GM04504 (cell line): ENCODE measurements at regions not wholly inside any gene's neighbourhood (a gene's known extent, or its start where the extent isn't known, plus 50 kb on each side); places are given as distances from the start of the nearest gene placed in this dataset.
"Not testable (repeated sequence)": the region's sequence is repeated elsewhere in the genome, so short reads cannot be mapped to it uniquely, and the experiment has no call there.

Source experiments
- DNase-seq: peaks from one replicate; pipeline ENCODE4 v3.0.0-alpha.2; 2012; ENCODE audit warnings: low read depth

- no peak for DNase-seq
Measured at GRCh38 chr4:12697970-12698369, 786.2 kb downstream of the RAB28 start.

DNA sequence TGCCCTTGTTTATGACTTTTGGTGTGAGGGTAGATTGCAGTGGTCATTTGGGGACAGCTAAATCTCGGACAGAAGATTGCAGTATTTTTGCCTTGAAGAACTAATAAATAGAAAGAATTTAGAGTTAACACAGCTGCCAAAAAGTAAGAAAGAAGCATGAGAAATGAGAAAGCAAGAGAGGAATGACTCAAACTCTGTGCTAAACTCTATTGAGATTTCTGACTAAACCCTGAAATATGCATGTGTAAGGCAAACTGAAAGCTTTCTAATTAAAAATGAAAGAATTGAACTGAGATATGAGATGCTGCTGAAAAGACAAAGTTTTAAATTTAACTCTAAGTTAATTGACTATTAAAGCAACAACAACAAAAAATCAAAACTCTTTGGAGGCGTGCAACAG, 791.3 kb downstream of the RAB28 start:
- DNase-seq, result no peak

DNA sequence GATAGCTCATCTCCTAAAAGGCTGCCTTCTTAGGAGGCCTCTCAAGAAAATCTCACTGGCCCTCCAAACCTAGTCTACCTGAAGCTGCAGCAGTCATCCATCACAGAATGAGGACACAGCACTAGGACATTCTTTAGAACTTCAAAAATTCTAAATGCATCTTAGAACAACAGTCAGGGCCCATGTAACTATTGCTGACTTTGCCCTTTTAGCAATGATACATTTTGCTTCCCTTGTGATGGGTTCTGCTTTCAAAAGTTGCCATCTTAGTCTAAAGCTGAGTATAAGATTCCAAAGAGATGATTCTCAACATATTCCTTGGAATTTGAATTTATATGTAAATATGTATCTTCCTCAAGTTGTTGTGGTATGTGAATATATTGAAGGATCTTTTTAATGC, 793.0 kb downstream of the RAB28 start:
- DNase-seq, result no peak

- no peak for DNase-seq
Measured at GRCh38 chr4:12689457-12689856, 794.7 kb downstream of the RAB28 start.

GRCh38 chr4:12679217-12679616, 804.9 kb downstream of the RAB28 start:
- DNase-seq, result no peak

- DNase-seq, result no peak
Measured at GRCh38 chr4:12674184-12674583, 810.0 kb downstream of the RAB28 start.

GRCh38 chr4:12672303-12672702, 811.8 kb downstream of the RAB28 start:
- no peak for DNase-seq

DNA sequence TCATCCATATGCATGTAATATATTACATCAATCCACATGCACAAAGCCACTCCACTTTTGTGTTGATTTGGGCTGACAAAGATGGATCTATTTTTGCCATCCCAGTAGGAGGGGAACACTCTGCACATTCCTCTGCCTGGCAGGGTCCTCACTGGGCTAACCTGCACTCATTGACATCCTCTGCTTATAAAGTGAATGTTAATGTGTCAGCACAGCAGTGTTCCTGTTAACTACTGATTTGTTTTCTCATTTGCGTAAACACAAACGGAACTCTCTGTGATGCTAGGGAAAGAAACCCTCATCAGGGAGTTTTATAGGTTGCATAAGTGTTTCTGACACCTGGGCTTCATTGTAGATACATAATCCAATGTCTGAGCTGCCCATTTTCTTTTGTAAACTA, 826.0 kb downstream of the RAB28 start:
- DNase-seq, result no peak

GRCh38 chr4:12651876-12652275, 832.3 kb downstream of the RAB28 start:
- DNase-seq, result no peak

DNA sequence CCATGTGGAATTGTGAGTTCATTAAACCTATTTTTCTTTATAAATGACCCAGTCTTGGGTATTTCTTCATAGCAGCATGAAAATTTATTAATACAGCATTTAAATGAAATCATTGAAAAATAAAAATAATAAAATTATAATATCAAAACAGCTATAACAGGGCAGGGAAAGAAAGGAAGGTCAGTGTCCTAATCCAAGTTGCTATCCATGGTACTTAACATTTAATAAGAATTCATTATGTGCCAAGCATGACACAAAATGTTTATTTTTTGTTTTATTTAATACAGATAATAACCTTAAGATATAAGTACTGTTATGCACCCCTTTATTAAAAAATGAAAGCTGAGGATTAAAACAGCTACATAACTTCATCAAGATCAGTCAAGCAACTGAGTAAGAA, 838.4 kb downstream of the RAB28 start:
- no peak for DNase-seq

DNA sequence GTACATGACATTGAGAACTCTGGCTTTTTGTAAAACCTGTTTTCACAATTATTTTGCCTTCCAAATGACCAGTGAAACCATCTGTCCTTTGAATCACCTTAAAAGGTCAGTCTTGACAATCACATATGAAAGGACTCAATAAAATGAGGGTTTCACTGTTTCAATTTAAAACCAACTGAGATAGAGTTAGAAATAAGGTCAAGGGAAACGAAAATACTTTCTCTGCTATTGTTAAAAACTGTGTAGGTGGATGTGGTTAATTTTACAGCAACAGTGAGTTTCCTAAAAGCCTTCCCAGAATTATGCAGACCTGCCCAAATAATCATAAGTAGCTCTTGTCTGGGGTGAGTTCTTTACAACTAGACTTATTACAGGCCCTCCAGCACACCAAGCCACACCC, 839.9 kb downstream of the RAB28 start:
- DNase-seq, result no peak

GRCh38 chr4:12636191-12636590, 847.9 kb downstream of the RAB28 start:
- no peak for DNase-seq

- DNase-seq, result no peak
Measured at GRCh38 chr4:12635629-12636028, 848.5 kb downstream of the RAB28 start.

GRCh38 chr4:12633053-12633651, 851.0 kb downstream of the RAB28 start:
- peak; percentile 20 for DNase-seq

- DNase-seq, result no peak
Measured at GRCh38 chr4:12615822-12616221, 868.3 kb downstream of the RAB28 start.

GRCh38 chr4:12612876-12613275, 871.3 kb downstream of the RAB28 start:
- DNase-seq, result no peak

GRCh38 chr4:12609212-12609875, 874.8 kb downstream of the RAB28 start:
- DNase-seq, result not testable (repeated sequence)

DNA sequence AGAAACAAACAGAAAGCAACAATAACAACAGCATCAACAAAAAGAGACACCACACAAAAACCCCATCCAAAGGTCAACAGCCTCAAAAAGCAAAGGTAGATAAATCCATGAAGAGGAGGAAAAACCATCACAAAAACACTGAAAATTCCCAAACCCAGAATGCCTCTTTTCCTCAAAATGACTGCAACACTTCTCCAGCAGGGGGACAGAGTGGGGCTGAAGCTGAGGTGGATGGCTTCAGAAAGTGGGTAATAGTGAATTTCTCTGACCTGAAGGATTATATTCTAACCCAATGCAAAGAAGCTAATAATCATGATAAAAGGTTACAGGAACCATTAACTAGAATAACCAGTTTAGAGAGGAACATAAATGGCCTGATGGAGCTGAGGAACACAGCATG, 888.2 kb downstream of the RAB28 start:
- DNase-seq, result no peak

- no peak for DNase-seq
Measured at GRCh38 chr4:12595489-12595888, 888.7 kb downstream of the RAB28 start.

GRCh38 chr4:12588582-12588981, 895.6 kb downstream of the RAB28 start:
- DNase-seq, result no peak

GRCh38 chr4:12586242-12587006, 897.7 kb downstream of the RAB28 start:
- DNase-seq, result no peak

DNA sequence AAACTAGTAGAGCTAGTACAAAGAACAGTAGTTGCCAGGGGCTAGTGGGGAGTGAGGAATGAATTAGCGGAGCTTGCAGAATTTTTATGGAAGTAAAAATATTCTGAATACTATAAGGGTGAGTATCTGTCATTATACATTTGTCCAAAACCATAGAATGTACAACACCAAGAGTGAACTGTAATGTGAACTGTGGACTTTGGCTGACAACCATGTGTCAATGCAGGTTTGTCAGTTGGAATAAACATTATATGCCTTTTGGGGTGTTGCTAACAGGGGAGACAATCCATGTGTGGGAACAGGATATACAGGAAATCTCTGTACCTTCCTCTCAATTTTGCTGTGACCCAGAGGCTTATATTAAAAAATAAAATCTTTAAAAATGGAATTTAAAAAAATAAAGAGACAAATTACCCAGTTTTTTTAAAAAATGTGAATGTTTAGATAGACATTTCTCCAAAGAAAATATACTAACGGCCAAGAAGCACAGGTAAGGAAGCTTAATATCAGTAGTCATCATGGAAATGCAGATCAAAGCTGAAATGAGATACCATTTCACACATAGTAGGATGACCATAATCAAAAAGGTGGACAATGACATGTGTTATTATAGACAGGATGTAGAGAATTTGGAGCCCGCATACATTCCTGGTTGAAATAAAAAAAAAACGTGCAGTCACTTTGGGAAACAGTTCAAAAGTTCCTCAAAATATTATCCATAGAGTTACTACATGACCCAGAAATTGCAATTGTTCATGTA, 899.8 kb downstream of the RAB28 start:
- no peak for DNase-seq

DNA sequence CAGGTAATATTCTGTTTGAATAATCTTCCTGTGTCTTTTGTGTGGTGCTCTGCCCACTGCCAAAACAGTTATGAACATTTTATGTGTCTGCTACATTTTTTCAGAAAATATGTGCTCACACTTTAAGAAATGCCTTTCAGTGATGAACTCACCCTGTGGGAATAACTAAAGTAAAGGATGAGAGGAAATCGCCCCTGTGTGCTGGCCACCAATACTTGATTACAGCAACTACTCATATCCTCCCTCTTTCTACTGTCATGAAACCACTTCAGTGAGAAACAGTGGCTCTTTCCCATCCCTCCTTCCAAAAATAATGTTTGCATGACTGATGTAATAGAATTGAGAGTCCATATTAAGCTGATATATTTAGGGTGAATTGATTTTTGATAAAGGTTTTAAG, 900.9 kb downstream of the RAB28 start:
- DNase-seq, result no peak
